Nephron progenitor cell (in vitro differentiated cells): ENCODE measurements at regions not wholly inside any gene's neighbourhood (a gene's known extent, or its start where the extent isn't known, plus 50 kb on each side); places are given as distances from the start of the nearest gene placed in this dataset.

Experiments used
- DNase-seq: peaks from one replicate; pipeline ENCODE4 v3.0.0; 2021
- H3K27ac Mint-ChIP-seq: 2 replicates; pipeline ENCODE4 v1.8.0; 2021; ENCODE audit warnings: mild to moderate bottlenecking, moderate library complexity, mixed read lengths
- H3K27me3 Mint-ChIP-seq: 2 replicates; pipeline ENCODE4 v1.8.0; 2021; ENCODE audit warnings: mild to moderate bottlenecking, low read depth, mixed read lengths; ENCODE audit not compliant: poor library complexity
- H3K36me3 Mint-ChIP-seq: 2 replicates; pipeline ENCODE4 v1.8.0; 2021; ENCODE audit warnings: low read depth, mixed read lengths
- H3K4me1 Mint-ChIP-seq: 2 replicates; pipeline ENCODE4 v1.8.0; 2021; ENCODE audit warnings: mixed read lengths
- H3K4me3 Mint-ChIP-seq: 2 replicates; pipeline ENCODE4 v1.8.0; 2021; ENCODE audit warnings: mild to moderate bottlenecking, moderate library complexity, mixed read lengths
- H3K9me3 Mint-ChIP-seq: 2 replicates; pipeline ENCODE4 v1.8.0; 2021; ENCODE audit warnings: mild to moderate bottlenecking, moderate library complexity, mixed read lengths
- TF ChIP-seq, protein P1 (sequence below): fragments of 200-600 bp; sonication (generic); IDR thresholded peaks from 2 replicates; pipeline ENCODE4 v1.5.0; 2021; ENCODE audit warnings: antibody characterized with exemption

DNA sequence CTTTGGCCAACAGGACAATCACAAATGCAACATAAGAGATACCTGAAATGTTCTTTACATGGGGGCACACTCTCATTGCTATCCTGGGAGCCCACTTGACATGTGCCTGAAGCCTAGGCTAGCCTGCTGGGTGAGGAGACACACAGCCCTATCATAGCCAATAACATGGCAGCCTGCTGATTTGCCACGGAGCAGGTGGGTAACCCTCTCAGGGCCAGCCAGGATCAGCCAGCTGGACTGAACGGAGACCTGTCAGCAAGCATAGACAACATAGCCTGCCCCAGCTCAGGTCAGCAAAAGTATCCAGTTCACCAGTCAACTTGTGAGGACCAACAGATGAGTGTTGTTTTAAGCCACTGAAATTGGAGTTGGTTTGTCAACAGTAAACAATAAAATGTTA lies 566.5 kb downstream of the DCDC2C start:
- Mint-ChIP-seq H3K27me3 (peaks cover 4% of the 10 kb centered on the region), H3K4me3 (no peak overlapping the region), H3K36me3 (no peaks in the 10 kb centered on the region), H3K27ac (no peak overlapping the region), H3K9me3 (no peaks in the 10 kb centered on the region), H3K4me1 (no peaks in the 10 kb centered on the region)
- TF ChIP-seq, protein P1, sequence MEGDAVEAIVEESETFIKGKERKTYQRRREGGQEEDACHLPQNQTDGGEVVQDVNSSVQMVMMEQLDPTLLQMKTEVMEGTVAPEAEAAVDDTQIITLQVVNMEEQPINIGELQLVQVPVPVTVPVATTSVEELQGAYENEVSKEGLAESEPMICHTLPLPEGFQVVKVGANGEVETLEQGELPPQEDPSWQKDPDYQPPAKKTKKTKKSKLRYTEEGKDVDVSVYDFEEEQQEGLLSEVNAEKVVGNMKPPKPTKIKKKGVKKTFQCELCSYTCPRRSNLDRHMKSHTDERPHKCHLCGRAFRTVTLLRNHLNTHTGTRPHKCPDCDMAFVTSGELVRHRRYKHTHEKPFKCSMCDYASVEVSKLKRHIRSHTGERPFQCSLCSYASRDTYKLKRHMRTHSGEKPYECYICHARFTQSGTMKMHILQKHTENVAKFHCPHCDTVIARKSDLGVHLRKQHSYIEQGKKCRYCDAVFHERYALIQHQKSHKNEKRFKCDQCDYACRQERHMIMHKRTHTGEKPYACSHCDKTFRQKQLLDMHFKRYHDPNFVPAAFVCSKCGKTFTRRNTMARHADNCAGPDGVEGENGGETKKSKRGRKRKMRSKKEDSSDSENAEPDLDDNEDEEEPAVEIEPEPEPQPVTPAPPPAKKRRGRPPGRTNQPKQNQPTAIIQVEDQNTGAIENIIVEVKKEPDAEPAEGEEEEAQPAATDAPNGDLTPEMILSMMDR: no peak
- no peak for DNase-seq

DNA sequence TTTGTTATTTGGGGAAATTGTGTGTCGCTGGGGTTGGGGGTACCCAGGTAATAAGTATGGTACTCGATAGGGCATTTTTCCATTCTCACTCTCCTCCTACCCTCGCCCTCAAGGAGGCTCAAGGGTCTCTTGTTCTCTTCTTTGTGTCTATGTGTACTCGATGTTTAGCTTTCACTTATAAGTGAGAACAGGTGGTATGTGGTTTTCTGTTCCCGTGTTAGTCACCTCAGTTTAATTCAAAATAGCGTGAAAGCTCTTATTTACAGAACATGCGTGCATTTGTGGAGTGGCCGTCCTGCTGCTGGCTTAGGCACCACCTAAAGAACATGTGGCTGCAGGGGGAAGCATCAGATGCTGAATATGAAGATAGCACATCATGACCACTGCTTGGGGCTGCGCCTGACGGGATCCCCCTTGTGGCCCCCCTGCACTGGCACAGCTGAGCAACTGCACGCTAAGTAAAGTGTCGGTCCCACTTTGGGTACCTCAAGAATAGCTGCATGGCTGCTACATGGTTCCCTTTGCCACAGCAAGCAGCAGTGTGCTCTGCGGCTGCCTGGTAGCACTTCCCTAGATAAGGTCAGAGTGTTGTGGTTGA lies 569.0 kb downstream of the DCDC2C start:
- TF ChIP-seq, protein P1: no peak
- no peak overlapping the region for H3K27ac Mint-ChIP-seq
- H3K9me3 Mint-ChIP-seq: no peaks in the 10 kb centered on the region
- DNase-seq: no peak
- H3K4me1 Mint-ChIP-seq: no peaks in the 10 kb centered on the region
- H3K4me3 Mint-ChIP-seq: no peak overlapping the region
- H3K27me3 Mint-ChIP-seq: peaks cover 7% of the 10 kb centered on the region
- H3K36me3 Mint-ChIP-seq: no peaks in the 10 kb centered on the region

DNA sequence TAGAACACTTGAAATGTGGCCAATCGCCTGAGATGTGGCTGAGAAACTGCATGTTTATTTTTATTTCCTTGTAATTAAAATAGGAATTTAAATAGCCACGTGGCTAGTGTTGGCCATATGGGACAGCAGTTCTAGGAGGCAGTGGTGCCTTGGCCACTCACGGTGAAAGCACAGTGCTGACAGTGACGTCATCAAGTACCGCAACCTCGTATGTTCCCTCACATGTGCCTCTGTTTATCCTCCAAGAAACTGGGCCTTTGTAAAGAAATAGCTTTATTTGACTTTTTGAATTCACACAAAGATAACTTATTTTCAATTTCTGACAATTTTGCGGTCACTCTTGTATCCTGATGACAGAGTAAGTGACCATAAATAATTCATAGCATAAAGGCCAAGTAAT lies 575.0 kb downstream of the DCDC2C start:
- H3K27me3 Mint-ChIP-seq: peaks cover 7% of the 10 kb centered on the region
- H3K4me1 Mint-ChIP-seq: no peaks in the 10 kb centered on the region
- H3K27ac Mint-ChIP-seq: no peak overlapping the region
- no peak for DNase-seq
- no peaks in the 10 kb centered on the region for H3K36me3 Mint-ChIP-seq
- no peaks in the 10 kb centered on the region for H3K9me3 Mint-ChIP-seq
- TF ChIP-seq, protein P1: no peak
- H3K4me3 Mint-ChIP-seq: no peak overlapping the region

DNA sequence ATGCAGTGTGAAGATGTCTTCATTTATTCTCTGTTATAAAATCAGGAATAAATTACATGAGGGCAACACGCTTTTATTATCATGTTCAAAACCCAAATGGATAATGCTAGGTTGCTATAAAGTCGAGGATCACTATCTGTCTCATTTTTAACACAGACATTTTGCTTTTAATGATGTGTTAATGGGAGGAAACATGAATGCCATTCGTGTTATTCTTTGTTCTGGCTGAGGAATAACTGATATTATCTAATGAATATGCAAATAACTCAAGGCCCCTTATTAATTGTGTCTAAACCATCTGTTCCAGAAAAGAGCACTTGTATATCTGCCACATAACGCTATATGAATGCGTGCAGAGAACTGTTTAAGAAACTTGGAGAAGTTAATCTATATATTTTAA lies 576.1 kb downstream of the DCDC2C start:
- peaks cover 11% of the 10 kb centered on the region for H3K27me3 Mint-ChIP-seq
- no peaks in the 10 kb centered on the region for H3K36me3 Mint-ChIP-seq
- H3K27ac Mint-ChIP-seq: no peak overlapping the region
- H3K4me3 Mint-ChIP-seq: no peak overlapping the region
- H3K9me3 Mint-ChIP-seq: no peaks in the 10 kb centered on the region
- TF ChIP-seq, protein P1: no peak
- no peak for DNase-seq
- H3K4me1 Mint-ChIP-seq: peaks cover 5% of the 10 kb centered on the region

DNA sequence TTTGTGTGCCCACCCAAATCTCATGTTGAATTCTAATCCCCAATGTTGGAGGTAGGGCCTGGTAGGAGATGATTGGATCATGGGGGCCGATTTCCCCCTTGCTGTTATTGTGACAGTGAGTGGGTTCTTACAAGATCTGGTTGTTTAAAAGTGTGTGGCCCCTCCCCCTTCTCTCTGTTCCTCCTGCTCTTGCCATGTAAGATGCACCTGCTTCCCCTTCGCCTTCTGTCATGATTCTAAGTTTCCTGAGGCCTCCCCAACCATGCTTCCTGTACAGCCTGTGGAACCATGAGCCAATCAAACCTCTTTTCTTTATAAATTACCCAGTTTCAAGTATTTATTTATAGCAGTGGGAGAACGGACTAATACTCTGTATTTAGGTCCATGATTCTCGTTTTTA lies 588.1 kb downstream of the DCDC2C start:
- H3K36me3 Mint-ChIP-seq: no peaks in the 10 kb centered on the region
- no peak overlapping the region for H3K27ac Mint-ChIP-seq
- peaks cover 4% of the 10 kb centered on the region for H3K27me3 Mint-ChIP-seq
- DNase-seq: no peak
- no peak overlapping the region for H3K4me3 Mint-ChIP-seq
- TF ChIP-seq, protein P1: no peak
- no peaks in the 10 kb centered on the region for H3K4me1 Mint-ChIP-seq
- H3K9me3 Mint-ChIP-seq: no peaks in the 10 kb centered on the region

DNA sequence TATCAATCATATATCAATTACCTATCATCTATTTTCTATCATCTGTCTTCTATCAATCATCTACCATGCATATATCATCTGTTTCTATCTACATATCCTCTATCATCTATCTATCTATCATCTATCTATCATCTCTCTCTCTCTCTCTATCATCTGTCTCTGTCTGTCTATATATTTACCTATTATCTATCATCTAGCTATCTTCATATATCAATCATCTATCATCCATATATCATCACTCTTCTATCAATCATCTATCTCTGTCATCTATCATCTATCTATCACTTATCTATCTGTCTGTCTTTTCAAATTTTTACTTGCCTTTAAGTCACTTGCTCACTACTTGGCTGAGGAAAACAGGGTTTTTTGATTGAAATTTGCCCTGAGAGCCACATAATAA lies 592.3 kb downstream of the DCDC2C start:
- no peaks in the 10 kb centered on the region for H3K27me3 Mint-ChIP-seq
- TF ChIP-seq, protein P1: no peak
- no peak overlapping the region for H3K27ac Mint-ChIP-seq

More for the DNA sequence above, 592.3 kb downstream of the DCDC2C start:
- Mint-ChIP-seq H3K4me3 (no peak overlapping the region), H3K36me3 (no peaks in the 10 kb centered on the region), H3K9me3 (no peaks in the 10 kb centered on the region), H3K4me1 (no peaks in the 10 kb centered on the region)
- no peak for DNase-seq
